ENCODE measurements at regions not wholly inside any gene's neighbourhood (a gene's known extent, or its start where the extent isn't known, plus 50 kb on each side); places are given as distances from the start of the nearest gene placed in this dataset.
A peak's percentile ranks its signal among the peaks of the same experiment; 100 is the strongest.
"Not testable (repeated sequence)": the region's sequence is repeated elsewhere in the genome, so short reads cannot be mapped to it uniquely, and the experiment has no call there.

DNA sequence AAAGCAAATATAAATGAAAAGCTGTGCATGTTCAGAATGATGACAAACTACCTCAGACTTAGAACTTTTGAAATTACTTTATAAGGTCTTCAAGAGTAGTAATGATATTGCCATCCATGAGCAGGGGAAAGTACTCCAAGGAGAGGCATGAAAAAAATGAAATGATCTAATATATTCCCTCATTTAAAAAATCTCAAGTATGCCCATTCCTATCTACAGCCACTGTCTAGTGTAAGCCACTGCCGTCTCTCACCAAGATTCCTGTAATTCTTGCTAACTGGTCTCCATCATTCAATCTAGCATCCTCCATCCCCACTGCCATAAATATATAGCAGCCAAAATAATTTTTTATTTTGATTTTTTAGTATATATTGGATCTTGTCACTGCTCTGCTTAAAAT lies 258.8 kb downstream of the PLOD2 start:
- no peak for DNase-seq (ENCODE audit: low read depth, low spot score)
- in situ Hi-C loops (cut with HindIII; ENCODE audit: low pct_unique_long_range_greater_than_20kb, low sequenced_read_pairs), result no loop called here

DNA sequence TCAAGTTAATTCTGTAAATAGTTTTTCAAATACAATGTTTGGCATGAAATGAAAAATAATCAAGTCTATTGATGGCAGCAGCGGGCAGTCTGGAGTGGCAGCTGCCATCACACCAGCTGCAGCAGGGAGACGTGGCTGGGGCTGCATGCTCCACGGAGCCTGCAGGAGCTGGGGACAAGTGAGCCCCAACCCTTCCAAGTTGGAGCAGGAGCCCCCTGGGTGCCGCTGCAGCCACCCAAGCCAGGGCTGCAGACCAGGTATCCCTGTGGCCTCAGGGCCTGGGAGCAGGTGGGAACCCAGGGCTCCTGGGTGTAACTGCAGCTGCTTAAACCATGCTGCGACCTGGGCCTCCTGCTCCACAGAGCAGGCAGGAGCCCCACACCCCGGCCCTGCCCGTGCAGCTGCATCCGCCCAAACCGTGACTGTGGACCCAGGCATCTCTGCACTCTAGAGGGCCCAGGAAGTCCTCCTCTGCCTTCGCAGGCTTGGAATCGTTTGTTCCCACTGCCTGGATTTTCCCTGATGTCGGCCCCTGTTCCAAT lies 257.4 kb downstream of the PLOD2 start:
- DNase-seq (ENCODE audit: low read depth, low spot score), result no peak
- in situ Hi-C loops (cut with HindIII; ENCODE audit: low pct_unique_long_range_greater_than_20kb, low sequenced_read_pairs), result no loop called here

DNA sequence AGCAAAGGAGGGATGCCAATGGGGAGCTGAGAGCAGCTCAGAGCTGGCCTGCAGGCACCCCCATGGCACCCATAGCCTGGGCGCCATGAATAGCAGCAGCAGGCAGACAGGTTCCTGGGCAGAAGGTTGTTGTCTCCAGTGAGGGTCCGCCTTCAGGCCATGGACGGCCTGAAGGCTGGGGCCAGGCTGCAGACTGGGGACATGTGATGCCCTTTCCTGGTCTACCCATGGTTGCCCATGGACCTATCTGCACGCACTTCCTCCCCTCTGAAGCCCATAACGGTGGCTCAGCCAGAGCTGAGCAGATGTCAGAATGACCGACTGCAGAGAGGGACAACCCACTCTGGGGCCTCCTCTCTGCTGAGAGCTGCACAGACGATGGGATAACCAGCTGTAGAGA lies 256.8 kb downstream of the PLOD2 start:
- no peak for DNase-seq (ENCODE audit: low read depth, low spot score)
- in situ Hi-C loops (cut with HindIII; ENCODE audit: low pct_unique_long_range_greater_than_20kb, low sequenced_read_pairs), result no loop called here

DNA sequence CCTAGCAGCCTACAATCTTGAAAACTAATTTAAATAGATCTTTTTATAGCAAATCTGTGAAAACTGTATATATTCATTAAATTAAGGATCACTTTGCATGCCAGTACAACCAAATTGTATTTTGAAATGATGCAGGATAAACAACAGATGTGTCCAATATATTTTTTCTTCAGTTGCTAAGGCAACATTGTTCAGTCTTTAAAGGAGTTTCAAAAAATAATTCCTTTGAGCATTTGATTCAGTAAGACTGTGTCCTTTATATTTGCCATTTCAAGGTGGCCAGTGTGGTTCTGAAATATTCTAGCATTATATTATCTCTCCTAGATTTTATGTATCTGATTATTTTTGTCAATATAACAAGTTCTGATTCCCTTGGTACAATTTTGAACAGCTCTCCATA lies 254.7 kb downstream of the PLOD2 start:
- in situ Hi-C loops (cut with HindIII; ENCODE audit: low pct_unique_long_range_greater_than_20kb, low sequenced_read_pairs), result no loop called here
- DNase-seq (ENCODE audit: low read depth, low spot score), result no peak

DNA sequence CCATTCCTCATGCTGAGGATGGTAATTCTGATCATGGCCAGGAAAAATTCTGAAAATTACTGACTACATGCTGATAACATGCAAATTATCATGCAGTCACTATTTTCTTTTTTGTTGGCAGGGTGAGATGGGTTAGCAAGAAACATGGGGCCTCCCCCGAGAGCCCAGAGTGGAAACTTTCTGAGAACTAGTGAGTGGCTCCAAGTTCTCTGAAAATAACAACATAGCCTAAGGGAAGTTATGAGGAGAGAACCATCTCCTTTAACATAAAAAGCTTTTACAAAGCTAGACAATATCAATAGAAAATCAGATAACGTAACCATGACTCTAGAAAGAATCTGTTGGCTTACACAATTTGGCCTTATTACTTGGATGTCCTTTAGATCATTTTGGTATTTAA lies 254.2 kb downstream of the PLOD2 start:
- DNase-seq (ENCODE audit: low read depth, low spot score), result no peak
- in situ Hi-C loops (cut with HindIII; ENCODE audit: low pct_unique_long_range_greater_than_20kb, low sequenced_read_pairs), result no loop called here

DNA sequence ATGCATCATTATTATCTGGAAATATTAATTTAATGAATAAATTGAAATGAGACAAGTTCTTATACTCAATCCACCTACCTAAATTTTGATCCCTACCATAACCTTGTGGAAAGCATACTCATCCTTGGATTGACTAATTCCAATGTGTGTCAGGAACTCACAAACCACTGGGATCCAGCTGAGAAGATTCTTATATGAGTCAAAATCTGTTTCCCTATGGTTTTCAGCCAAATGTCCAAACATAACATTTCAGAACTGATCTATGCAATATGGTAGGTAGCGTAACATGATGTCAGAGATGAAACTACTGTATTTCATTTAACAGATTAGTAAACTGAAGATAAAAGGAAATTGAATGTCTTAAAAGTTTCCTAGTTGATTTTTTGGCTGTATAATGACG lies 250.0 kb downstream of the PLOD2 start:
- in situ Hi-C loops (cut with HindIII; ENCODE audit: low pct_unique_long_range_greater_than_20kb, low sequenced_read_pairs), result no loop called here
- DNase-seq (ENCODE audit: low read depth, low spot score), result no peak

DNA sequence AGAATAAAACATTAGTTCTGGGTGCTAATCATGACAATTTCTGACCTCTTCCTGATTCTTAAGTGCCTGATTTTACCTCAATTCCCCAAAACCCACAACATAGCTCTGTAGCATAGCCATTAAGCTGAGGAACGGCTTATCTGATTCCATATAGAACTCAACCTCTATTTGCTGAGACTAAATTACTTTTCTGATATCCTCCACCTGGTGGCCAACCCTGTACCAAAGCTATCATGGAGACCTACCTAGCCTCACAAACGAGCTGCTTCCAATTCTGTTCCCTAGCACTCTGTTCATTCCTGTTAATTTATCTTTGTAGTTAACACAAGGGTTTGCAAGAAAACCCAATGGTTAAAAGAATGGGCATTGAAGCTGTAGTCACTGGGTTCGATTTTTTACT lies 245.2 kb downstream of the PLOD2 start:
- in situ Hi-C loops (cut with HindIII; ENCODE audit: low pct_unique_long_range_greater_than_20kb, low sequenced_read_pairs), result no loop called here
- DNase-seq (ENCODE audit: low read depth, low spot score), result no peak

DNA sequence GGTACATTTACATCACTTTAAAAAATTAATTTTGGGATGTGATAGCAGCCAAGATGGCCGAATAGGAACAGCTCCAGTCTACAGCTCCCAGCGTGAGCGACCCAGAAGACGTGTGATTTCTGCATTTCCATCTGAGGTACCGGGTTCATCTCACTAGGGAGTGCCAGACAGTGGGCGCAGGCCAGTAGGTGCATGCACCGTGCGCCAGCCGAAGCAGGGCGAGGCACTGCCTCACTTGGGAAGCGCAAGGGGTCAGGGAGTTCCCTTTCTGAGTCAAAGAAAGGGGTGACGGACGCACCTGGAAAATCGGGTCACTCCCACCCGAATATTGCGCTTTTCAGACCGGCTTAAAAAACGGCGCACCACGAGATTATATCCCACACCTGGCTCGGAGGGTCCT lies 233.2 kb downstream of the PLOD2 start:
- in situ Hi-C loops (cut with HindIII; ENCODE audit: low pct_unique_long_range_greater_than_20kb, low sequenced_read_pairs); DNase-seq (ENCODE audit: low read depth, low spot score): not testable (repeated sequence)

DNA sequence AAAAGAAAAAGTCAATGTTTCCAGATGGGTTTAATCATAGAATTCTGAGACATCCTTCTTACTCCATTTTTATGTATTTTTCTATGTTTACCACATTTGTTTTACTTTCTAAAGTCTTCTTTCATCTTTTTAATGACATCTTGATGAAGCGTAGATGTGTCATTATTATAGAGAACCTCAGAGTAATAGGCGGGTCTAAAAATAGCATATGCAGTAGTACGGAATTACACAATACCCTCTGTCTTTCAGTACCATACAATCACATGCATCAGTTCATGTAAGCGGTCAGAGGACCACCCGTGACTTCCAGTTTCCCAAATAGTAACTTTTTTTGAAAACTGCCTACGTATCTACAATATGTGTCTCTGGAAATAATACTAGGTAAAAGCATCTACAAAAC lies 224.0 kb downstream of the PLOD2 start:
- in situ Hi-C loops (cut with HindIII; ENCODE audit: low pct_unique_long_range_greater_than_20kb, low sequenced_read_pairs), result no loop called here
- DNase-seq (ENCODE audit: low read depth, low spot score), result peak; percentile 51

DNA sequence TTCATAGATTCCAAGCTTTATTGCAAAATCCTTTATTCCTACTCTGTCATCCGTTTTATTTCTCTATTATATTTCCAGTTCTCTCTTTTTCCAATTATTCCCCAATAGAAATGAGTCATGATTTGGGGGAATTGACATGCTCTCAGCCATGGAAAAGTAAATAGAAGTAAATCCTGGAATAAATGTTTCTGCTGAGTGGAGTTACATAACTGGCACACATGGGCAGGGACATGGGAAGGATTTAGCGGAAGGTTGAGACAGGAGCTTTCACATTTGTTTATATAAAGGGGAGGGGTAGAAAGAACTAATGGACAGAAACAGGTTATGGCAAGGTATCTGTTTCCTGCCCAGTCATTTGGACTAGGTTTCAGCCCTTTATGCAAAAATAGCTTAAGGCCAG lies 221.6 kb downstream of the PLOD2 start:
- DNase-seq (ENCODE audit: low read depth, low spot score), result no peak

DNA sequence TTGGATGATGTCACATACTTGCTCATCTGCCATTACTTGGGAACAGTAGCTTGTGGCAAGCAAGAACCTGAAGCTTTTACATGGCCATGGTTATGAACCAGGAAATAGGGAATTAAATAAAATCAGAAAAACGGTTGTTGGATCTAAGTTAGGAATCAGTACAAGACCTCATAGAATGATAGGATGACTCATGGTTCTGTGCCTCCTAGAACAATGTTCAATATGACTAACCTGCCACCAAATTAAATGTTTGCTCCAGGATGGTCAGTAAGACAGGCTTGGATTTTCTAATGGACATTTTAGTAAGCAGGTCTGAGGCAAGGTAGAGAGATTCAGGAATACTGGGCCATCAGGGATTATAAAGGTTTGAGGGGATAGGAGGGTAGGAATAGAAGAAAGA lies 218.9 kb downstream of the PLOD2 start:
- no peak for DNase-seq (ENCODE audit: low read depth, low spot score)
- in situ Hi-C loops (cut with HindIII; ENCODE audit: low pct_unique_long_range_greater_than_20kb, low sequenced_read_pairs), result no loop called here

More for the DNA sequence above, 221.6 kb downstream of the PLOD2 start:
- in situ Hi-C loops (cut with HindIII; ENCODE audit: low pct_unique_long_range_greater_than_20kb, low sequenced_read_pairs), result no loop called here

DNA sequence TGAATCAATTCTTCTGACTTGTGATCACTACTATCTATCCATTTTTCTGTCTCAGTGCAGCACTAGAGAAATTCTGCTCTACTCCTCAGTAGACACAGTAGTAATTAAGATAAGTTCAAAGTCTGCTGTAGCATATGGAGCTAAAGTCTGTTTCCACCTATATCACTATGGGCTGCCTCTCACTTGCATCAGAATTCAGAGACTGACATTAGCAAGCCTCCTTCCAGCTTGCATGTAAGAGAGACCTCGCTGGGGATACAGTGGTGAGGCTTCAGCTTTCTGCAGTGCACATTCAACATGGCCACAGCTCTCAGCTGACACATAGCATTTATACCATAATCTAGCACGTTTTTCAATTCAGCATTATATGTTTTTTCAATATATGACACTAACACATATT lies 217.0 kb downstream of the PLOD2 start:
- in situ Hi-C loops (cut with HindIII; ENCODE audit: low pct_unique_long_range_greater_than_20kb, low sequenced_read_pairs), result no loop called here

DNA sequence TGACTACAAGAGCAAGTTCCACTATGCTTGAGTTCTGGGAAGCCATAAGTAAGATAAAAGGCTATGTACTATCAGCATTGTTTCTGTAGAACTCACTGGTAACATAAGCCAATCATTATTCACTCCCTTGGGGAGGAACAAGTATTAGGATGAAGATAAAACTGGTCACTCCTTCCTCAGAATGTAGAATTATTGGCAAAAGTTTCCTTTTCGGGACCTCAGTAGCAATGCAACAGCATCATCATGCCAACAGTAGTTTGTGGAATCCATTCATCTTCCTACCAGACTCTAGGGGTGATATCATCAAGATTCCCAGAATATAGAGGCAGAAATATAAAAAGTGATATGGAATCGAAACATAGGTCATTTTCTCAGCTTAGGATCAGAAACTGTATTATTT lies 209.5 kb downstream of the PLOD2 start:
- DNase-seq (ENCODE audit: low read depth, low spot score), result no peak
- in situ Hi-C loops (cut with HindIII; ENCODE audit: low pct_unique_long_range_greater_than_20kb, low sequenced_read_pairs), result no loop called here

More for the DNA sequence above, 217.0 kb downstream of the PLOD2 start:
- no peak for DNase-seq (ENCODE audit: low read depth, low spot score)

DNA sequence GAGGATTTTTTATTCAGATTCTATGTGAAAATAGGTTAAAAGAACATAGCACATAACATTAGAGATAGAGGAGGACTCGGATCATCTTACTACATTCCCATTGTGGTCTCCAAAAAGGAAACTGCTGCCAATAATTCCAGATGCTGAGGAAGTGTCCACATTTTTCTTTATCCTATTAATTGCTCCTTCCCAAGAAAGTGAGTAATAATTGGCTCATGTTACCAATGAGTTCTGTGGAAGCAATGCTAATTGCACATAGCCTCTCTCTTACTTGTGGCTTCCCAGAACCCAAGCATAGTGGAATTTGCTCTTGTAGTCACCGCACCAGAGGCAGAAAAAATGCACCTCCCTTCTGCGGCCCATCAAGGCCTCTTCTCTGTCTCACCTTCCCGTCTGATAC lies 208.4 kb downstream of the PLOD2 start:
- in situ Hi-C loops (cut with HindIII; ENCODE audit: low pct_unique_long_range_greater_than_20kb, low sequenced_read_pairs), result no loop called here
- DNase-seq (ENCODE audit: low read depth, low spot score), result no peak

DNA sequence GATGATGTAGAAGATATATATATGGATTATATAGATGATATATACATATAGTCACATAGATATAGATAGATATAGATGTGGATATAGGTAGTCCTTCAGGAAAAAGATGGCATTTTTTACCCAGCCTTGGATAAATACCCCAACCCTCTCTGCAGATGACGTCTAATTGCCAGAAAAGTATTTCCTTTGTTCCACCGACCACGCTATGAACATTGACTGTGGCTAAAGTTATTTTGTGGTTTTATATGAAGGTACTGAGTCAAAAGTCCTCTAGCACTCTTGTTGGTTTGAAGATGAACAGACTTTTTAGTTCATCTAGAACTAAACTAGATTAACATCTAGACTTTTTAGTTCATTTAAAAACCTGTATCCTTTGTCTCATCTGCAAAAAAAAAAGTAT lies 207.7 kb downstream of the PLOD2 start:
- no peak for DNase-seq (ENCODE audit: low read depth, low spot score)
- in situ Hi-C loops (cut with HindIII; ENCODE audit: low pct_unique_long_range_greater_than_20kb, low sequenced_read_pairs), result no loop called here

DNA sequence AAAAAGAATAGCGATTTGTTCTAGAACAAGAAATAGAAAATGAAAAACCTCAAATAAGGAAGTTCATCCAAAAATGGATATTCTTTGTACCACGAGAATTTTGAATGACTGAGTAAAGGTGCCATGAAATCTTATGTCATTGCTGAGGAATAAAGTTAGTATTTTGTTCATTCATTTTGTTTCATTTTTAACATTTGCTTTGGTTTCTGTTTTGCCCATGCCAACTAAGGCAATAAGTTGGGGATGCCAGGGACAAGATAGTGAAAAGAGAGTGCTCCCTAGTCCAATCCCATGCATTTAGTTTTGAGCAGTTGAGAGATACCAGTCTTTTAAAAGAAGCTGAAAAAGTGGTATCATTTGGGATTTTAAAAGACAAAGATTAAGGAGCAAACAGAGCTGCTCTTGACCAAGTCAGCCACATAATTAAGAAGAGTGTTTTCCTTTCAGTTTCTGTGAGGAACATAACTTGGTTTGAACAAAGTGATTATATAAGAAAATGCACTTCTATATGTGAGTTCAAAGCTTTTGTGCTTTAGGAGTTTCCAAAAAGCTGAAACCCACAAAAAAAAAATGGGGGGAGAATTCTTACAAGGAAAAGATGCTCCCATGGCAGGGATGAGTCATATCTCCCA lies 201.4 kb downstream of the PLOD2 start:
- no peak for DNase-seq (ENCODE audit: low read depth, low spot score)
- in situ Hi-C loops (cut with HindIII; ENCODE audit: low pct_unique_long_range_greater_than_20kb, low sequenced_read_pairs), result no loop called here

DNA sequence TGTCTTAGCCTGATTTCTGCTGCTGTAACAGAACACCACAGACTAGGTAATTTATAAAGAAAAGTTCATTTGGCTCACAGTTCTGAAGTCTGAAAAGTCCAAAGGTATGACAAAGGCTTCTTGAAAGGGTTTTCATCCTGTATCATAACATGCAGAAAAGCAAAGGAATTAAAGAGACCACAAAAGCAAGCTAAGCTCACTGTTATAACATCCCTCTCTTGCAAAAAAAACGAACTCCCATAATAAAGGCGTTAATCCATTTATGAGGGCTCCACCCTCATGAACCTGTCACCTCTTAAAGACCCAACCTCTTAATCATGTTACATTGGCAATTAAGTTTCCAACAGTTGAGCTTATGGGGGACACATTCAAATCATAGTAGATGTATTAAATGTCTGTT lies 197.9 kb downstream of the PLOD2 start:
- DNase-seq (ENCODE audit: low read depth, low spot score), result no peak

DNA sequence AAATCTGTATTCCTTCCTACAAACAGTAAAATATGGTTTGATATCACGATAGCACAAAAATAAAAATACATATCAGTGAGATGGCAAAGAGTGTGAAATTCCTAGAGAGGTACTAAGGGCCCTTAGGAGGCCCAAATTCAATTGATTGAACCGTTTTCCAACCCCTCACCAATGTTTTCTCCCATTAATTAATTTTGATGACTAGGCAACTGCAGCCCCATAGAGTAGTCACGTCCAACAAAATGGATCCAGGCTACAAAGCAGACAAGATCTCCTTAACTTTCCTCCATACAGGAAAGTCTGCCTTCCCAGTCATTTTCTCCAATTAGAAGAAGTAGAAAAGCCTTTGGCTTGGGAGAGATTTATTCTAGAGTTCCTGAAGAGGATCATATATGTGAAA lies 193.9 kb downstream of the PLOD2 start:
- in situ Hi-C loops (cut with HindIII; ENCODE audit: low pct_unique_long_range_greater_than_20kb, low sequenced_read_pairs), result no loop called here
- no peak for DNase-seq (ENCODE audit: low read depth, low spot score)

More for the DNA sequence above, 197.9 kb downstream of the PLOD2 start:
- in situ Hi-C loops (cut with HindIII; ENCODE audit: low pct_unique_long_range_greater_than_20kb, low sequenced_read_pairs), result no loop called here

DNA sequence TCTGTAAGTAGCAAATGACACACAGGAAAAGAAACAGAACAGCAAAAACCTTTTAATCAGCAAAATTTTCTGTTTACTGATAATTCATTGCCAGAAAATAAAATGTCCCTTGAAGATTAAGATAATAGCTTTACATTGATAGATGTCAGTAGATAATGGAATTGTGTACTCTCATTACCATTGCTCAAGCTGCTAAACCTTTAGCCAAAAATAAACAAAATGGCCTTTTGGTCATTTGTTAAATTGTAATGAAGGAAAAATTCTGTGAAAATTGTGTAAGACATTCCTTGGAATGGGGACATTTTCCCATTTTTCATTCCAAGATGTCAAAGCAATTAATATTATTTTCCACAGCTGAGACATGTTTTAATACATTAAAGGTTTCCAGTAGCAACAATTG lies 189.8 kb downstream of the PLOD2 start:
- no peak for DNase-seq (ENCODE audit: low read depth, low spot score)
- in situ Hi-C loops (cut with HindIII; ENCODE audit: low pct_unique_long_range_greater_than_20kb, low sequenced_read_pairs), result no loop called here

DNA sequence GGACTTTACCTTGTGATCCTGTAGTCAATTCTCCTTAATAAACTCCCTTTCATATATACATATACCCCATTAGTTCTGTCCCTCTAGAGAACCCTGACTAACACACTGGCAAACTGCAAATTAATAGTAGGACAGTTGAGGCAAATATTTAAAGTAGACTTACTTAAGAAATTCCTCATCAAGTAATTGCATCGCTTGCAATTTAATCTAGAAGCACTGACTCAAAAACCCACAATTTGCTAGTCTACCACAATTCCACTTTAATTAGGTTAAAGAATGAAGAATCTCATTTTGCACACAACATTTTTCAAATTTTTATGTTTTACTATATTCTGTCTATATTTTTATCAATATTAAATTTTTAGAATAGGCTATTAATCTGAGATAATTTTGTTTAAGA lies 188.1 kb downstream of the PLOD2 start:
- DNase-seq (ENCODE audit: low read depth, low spot score), result no peak
- in situ Hi-C loops (cut with HindIII; ENCODE audit: low pct_unique_long_range_greater_than_20kb, low sequenced_read_pairs), result no loop called here
